ENCODE measurements at regions not wholly inside any gene's neighbourhood (a gene's known extent, or its start where the extent isn't known, plus 50 kb on each side); places are given as distances from the start of the nearest gene placed in this dataset.
"Not testable (repeated sequence)": the region's sequence is repeated elsewhere in the genome, so short reads cannot be mapped to it uniquely, and the experiment has no call there.

DNA sequence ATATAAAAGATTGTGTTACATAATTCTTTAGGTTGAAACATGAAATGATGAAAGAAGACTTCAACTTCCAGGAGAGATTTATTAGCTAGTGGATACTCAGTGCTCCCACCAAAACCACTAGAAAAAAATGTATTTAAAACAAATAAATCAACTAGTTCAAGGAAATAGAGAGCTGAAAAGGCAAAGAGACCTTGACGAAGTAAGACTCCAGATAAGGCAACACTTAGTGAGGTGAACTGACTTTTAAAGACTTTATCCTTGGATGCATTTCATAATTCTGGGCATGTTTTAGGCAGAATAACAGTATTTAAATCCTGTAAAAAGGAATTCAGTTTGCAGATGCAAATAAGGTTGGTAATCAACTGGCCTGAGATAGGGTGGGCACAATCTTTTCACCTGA lies 1150.7 kb downstream of the FSCB start:
- in situ Hi-C loops (cut with HindIII; ENCODE audit: low sequenced_read_pairs) = no loop called here

DNA sequence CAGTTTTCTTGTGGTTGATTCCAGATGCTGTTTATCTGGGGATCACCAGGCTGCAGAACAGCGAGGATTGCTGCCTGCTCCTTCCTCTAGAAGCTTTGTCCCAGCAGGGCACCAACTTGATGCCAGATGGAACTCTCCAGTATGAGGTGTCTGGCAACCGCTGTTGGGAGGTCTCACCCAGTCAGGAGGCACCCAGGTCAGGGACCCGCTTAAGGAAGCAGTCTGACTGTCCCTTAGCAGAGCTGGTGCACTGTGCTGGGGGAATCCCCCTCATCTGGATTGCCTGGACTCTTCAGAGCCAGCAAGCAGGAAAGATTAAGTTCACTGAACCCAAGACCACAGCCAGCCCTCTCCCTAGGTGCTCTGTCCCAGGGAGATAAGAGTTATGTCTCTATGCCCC lies 1165.2 kb downstream of the FSCB start:
- in situ Hi-C loops (cut with HindIII; ENCODE audit: low sequenced_read_pairs) = no loop called here

DNA sequence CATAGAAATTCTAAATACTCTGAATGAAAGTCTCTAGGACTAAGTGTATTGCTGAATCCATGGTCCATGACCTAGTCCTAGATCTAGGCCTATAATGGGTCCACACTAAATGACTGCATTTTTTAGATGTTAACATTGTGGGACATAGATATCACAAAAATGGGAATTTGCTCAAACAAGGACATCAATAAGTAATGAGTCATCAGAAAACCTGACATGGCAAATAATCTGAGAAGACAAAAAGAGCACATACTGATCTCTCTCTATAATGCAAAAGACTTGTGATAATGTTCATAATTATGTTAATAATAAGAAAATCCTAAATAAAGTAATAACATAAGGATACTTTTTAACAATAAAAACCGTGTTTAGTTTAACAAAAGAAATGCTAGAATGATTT lies 1168.4 kb downstream of the FSCB start:
- in situ Hi-C loops (cut with HindIII; ENCODE audit: low sequenced_read_pairs) = no loop called here

DNA sequence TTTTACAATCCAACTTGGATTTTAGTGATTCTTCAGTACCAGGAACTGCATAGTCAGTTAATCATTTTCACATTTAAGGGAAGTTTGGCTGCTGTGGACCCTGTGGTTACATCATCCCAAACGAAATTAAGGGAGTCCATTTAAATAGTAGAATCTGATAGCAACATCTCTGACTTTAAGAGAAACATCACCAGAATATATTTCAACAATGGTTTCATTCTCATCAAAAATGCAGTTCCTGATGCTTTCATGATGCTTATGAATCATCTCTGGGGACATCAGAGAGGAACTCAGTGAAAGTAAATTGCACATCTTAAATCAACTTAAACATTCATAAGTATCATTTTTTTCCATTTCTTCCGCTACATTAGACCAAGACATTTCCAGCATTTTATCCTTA lies 1170.7 kb downstream of the FSCB start:
- in situ Hi-C loops (cut with HindIII; ENCODE audit: low sequenced_read_pairs) = no loop called here

DNA sequence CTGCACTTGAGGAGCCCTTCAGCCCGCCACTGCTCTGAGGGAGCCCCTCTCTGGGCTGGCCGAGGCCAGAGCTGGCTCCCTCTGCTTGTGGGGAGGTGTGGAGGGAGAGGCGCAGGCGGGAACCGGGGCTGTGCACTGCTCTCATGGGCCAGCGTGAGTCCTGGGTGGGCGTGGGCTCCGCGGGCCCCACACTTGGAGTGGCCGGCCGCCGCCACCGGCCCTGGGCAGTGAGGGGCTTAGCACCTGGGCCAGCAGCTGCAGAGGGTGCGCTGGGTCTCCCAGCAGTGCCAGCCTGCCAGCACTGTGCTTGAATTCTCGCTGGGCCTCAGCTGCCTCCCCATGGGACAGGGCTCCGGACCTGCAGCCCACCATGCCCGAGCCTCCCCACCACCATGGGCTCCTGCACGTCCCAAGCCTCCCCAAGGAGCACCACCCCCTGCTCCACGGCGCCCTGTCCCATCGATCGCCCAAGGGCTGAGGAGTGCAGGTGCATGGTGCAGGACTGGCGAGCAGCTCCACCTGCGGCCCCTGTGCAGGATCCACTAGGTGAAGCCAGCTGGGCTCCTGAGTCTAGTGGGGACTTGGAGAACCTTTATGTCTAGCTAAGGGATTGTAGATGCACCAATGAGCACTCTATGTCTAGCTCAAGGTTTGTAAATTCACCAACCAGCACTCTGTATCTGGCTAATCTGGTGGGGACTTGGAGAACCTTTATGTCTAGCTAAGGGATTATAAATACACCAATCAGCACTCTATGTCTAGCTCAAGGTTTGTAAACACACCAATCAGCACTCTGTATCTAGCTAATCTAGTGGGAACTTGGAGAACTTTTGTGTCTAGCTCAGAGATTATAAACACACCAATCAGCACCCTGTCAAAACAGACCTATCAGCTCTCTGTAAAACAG lies 1180.3 kb downstream of the FSCB start:
- in situ Hi-C loops (cut with HindIII; ENCODE audit: low sequenced_read_pairs) = not testable (repeated sequence)

DNA sequence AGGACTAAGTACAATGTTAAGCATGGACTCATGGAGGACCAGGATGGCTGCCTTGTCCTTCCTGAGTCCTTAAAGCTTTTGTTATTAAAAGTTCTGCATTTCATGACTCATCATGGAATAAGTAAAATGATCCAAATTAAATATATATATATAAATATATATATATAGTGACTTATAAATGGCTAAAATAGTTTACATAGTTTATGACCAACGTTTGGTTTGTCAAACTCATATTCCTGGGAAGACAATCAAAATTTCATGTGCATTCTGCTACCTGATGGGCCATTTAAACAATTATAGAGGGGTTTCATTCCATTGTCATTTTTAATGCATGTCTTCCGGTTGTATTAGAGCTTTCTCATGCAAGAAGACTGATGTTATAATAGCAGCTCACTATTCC lies 1190.7 kb downstream of the FSCB start:
- in situ Hi-C loops (cut with HindIII; ENCODE audit: low sequenced_read_pairs) = no loop called here

DNA sequence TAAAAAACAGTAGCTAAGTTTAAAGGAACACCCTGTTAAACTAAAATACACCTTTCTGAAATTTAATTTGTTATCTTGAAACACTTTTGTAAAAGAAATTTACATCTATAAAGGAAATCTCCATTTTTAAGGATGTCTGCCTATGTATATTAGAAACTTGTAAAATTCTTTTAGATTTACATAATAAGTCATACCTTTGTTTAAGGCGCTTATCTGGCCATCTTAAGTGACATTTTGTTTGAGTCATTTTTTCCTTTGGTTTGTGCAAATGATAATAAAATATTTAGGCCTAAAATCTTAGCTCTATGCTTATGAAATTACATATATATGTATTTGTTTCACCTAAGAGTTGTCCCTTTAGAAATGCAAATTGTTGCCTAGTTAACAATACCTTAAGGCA lies 1193.4 kb downstream of the FSCB start:
- in situ Hi-C loops (cut with HindIII; ENCODE audit: low sequenced_read_pairs) = no loop called here

DNA sequence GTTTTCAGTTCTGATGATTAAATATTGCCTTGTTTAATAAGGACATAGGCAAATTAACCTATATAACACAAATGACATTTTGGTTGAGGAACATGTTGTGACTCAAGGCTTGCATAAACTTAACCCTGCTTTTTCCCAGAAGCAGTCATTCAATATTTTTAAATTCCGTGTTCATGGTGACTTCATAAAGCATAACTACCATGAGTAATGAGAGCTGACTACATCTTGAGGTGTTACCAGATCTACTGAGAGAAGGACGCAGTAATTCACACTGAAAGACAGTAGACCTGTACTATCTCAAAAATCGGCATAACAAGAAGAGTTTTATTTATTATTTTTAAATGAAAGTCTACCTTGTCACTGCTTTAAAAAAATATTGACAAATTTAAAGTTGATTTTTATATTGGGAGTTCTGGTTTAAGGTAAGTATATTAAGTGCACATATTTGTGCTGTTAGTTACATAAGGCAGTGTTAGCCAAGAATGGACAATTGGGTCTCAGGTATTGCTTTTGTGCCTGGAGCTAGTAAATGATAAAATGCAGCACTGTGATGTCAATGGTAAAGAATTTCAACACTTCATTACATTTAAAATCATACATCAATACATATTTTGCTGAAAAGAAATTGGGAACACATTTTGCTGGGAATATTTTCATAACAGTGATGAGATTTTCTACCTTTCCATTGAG lies 1198.5 kb downstream of the FSCB start:
- in situ Hi-C loops (cut with HindIII; ENCODE audit: low sequenced_read_pairs) = no loop called here

DNA sequence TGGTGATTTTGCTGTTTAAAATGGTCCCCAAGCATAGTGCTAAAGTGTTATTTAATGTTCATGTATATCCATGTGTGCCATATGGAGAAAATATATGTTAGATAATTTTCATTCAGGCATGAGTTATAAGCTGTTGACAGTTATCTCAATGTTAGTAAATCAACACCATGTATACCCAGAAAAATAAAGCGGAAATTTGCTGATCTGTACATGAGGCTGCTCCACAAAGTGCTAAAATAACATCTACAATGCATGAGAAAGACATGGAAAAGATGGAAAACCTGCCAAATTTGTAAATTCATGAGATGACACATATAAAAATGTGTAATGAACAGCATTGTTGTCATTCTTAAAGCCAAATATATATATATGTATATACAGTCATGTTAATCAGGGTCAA lies 1199.2 kb downstream of the FSCB start:
- in situ Hi-C loops (cut with HindIII; ENCODE audit: low sequenced_read_pairs) = no loop called here

DNA sequence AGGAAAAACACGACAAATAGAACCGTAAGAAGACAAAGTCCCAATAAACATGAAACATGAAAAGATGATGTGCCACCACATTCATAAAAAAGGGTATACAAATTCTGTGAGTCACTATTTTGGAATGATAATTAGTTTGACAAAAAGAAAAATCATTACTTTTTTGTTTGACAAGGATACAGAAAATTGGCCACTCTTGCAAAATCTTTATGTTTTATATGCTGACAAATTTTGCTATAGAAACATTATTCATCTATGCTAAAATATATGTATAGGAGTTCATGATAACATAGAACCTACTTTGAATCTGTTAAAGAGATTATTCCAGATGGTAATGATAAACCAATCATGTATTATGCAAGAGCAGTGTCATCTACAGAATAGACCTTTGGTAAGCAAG lies 1201.0 kb downstream of the FSCB start:
- in situ Hi-C loops (cut with HindIII; ENCODE audit: low sequenced_read_pairs) = no loop called here

DNA sequence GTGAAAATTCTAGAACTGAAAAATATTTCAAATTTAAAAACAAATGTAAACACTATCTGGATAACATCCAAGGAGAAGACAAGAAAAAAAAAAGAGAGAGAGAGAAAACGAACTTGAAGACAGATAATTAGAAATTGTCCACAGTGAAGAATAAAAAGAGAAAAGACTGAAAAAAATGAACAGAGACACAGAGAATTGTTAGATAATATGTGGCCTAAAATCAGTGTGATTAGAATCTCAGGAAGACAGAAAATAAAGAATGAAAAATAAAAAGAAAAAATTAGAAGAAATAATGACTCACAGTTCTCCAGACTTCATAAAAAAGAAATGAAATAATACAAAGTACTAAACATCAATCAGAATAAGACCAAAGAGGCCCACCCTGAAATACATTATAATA lies 1209.3 kb downstream of the FSCB start:
- in situ Hi-C loops (cut with HindIII; ENCODE audit: low sequenced_read_pairs) = no loop called here

DNA sequence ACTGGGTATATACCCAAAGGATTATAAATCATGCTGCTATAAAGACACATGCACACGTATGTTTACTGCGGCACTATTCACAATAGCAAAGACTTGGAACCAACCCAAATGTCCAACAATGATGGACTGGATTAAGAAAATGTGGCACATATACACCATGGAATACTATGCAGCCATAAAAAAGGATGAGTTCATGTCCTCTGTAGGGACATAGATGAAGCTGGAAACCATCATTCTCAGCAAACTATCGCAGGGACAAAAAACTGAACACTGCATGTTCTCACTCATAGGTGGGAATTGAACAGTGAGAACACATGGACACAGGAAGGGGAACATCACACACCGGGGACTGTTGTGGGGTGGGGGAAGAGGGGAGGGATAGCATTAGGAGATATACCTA lies 1211.0 kb downstream of the FSCB start:
- in situ Hi-C loops (cut with HindIII; ENCODE audit: low sequenced_read_pairs) = not testable (repeated sequence)

DNA sequence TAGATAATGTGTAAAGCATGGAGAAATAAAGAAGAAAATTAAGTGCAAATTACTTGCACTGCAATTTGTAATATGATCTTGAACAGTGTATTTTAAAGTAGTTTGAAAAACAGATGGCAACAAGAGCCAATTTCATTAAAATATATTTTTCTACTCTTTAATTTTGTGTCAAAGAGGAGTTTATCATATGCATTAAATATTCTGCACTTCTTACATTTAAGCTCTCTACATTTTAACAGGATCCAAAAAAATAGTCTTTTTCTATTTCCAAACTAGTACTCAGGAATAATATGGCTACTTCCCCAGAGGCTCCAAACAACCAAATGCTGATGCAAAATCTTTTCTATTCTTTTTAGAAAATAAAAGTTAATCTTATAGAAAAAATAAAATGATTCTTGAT lies 1221.5 kb downstream of the FSCB start:
- in situ Hi-C loops (cut with HindIII; ENCODE audit: low sequenced_read_pairs) = no loop called here

DNA sequence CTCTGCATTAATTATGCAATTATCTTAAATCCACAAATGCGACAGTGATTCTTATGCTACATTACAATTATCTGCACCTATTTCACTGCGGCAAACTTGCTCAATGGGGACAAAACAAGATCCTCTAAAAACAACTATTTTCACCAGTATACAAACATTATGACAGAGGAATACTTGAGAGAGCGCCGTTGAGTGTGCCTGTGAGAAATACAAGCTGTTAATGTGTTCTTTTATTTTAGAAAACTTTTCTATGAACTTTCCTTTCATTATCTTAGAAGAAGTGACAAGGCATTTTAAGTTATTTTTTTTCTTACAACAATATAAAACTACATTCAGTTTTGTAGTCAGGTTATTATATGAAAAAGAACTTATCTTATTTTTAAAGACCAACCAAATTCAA lies 1247.0 kb downstream of the FSCB start:
- in situ Hi-C loops (cut with HindIII; ENCODE audit: low sequenced_read_pairs) = no loop called here

DNA sequence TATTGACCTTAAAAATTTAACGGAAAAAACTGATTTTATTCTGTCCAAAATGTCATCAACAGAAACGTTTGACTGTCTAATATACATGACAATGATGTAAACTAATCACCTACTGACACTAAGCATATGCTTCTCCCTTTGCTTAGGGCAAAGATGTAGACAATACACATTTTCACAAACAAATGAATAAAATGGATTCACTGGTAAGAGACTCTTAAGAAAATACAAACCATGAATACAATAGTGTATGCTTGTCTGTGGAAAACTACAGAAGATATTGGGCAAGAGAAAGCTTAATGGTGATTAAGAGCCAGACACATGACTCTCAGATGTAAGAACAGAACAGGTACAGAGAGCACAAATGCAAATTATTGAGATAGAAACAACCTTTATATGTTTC lies 1248.7 kb downstream of the FSCB start:
- in situ Hi-C loops (cut with HindIII; ENCODE audit: low sequenced_read_pairs) = no loop called here

DNA sequence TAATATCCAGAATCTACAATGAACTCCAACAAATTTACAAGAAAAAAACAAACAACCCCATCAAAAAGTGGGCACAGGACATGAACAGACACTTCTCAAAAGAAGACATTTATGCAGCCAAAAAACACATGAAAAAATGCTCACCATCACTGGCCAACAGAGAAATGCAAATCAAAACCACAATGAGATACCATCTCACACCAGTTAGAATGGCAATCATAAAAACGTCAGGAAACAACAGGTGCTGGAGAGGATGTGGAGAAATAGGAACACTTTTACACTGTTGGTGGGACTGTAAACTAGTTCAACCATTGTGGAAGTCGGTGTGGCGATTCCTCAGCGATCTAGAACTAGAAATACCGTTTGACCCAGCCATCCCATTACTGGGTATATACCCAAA lies 1250.1 kb downstream of the FSCB start:
- in situ Hi-C loops (cut with HindIII; ENCODE audit: low sequenced_read_pairs) = not testable (repeated sequence)

DNA sequence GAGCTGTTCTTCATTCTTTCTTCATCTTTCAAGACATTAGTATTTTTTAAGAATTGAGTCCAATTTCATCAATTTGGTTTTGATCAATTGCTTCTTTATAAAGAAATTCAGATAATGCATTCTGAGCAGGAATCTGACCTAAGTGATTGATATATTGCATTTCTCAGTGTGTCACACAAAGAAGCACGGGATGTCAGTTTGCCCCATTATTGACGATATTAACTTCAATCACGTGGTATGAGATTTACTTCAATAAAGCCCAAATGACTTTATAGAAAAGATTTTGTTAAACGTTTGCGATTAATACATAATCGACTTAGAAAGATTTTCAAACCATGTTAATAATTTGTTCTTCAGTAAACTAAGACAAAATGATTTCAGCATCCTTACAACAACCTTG lies 1254.2 kb downstream of the FSCB start:
- in situ Hi-C loops (cut with HindIII; ENCODE audit: low sequenced_read_pairs) = no loop called here

DNA sequence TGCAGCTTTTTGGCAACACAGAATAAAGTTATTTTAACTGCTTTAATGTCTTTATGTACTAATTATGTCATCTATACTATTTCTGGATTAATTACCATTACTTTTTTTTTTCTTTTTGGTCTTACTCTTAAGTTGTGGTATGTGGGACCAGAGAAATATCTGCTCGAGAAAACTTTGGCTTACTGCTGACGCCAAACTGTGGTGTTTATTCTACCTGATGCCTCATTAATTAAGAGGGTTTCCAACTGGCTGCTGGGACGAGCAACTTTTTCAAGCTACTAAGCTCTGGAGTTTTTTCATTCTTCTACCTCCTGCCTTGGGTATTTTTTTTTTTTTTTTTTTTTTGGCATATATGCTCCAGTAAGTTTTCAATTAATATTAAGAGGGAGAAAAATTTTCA lies 1257.5 kb downstream of the FSCB start:
- in situ Hi-C loops (cut with HindIII; ENCODE audit: low sequenced_read_pairs) = no loop called here

DNA sequence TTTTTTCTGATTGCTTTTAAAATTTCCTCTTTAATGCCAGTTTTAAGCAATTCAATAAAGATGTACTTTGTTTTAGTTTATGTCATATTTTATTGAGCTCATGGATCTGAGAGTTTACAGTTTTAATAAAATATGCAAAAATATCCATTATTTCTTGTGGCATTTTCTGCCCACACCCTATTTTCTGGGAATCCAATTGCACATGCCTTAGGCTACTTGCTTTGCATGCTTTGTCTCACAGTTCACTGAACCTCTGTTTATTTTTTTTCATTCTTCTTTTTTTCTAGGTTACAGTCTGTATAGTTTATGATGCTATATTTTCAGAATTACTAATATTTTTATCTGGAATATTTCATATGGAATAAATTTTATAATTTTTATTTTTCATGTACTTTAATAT lies 1258.0 kb downstream of the FSCB start:
- in situ Hi-C loops (cut with HindIII; ENCODE audit: low sequenced_read_pairs) = no loop called here

DNA sequence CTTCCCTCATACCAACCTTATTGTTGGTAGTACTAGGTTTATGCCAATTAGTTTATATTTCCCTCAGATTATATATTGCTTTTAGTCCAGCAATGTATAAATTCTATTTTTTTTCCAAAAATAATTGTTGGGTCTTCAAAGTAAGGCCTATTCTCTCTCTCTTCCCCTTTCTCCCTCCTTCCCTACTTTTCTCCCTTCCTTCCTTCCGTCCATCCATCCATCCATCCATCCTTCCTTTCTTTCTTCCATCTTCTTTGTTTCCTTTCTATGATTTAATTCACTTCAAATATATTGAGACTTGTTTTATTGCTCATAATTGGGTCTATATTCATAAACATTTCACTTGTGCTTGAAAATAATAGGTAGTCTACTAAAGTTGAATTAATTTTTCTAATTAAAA lies 1259.2 kb downstream of the FSCB start:
- in situ Hi-C loops (cut with HindIII; ENCODE audit: low sequenced_read_pairs) = no loop called here

DNA sequence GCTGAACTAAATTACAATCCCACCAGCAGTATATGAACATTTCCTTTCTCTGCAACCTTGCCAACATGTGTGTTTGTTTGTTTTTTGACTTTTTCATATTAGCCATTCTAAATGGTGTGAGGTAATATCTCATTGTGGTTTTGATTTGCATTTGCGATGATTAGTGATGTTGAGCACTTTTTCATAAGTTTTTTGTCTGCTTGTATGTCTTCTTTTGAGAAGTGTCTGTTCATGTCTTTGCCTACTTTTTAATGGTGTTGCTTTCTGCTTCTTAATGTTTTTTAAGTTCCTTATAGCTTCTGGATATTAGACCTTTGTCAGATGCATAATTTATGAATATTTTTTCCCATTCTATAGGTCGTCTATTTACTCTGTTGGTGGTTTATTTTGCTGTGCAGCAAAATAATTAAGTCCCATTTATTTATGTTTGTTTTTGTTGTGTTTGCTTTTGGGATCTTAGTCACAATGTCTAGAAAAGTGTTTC lies 1262.9 kb downstream of the FSCB start:
- in situ Hi-C loops (cut with HindIII; ENCODE audit: low sequenced_read_pairs) = no loop called here

DNA sequence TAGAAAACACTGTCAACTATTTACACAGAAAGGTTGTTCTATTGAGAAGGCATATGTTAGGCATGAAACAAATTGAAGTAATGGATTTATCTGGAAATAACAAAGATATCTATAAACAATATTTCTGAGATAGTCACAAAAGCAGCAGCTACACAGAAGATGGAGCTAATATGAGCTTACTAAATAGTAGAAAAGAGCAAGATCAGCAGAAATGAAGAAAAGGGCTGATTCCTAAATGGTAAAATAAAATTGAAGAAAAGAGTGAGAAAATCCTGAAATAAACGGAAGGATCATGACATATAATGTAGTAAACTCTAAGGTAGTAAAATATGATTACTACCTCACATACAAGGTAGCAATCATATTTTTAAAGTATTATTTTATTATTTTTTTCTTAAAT lies 1263.9 kb downstream of the FSCB start:
- in situ Hi-C loops (cut with HindIII; ENCODE audit: low sequenced_read_pairs) = no loop called here

Data from endothelial cell of hepatic sinusoid (primary cell).